Fibroblast of skin of left quadriceps (primary cell): ENCODE measurements at regions not wholly inside any gene's neighbourhood (a gene's known extent, or its start where the extent isn't known, plus 50 kb on each side); places are given as distances from the start of the nearest gene placed in this dataset.

ENCODE experiments used
- DNase-seq, 2 experiments: peaks; one replicate each; pipeline ENCODE4 v3.0.0-alpha.2; 2013; ENCODE audit warnings: low read depth in 2 of 2

DNA sequence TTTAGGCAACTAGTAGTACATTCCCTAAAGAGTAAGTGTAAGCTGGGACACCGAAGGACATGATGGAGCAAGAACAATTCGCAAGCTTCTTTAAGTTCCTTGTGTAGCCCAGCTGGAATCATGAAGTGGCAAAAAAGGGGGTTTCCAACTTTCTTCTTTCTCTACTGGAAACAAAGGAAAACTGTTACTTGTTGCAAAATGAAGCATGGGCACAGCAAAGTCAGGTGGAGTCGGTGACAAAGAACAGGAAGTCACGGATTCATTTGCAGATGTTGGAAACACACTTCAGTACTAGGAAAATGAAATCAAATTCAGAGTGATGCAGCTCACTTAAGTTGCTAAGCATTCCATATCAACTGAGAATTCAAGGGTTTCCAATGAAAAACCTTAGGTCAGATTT, 706.9 kb upstream of the STXBP6 start:
- DNase-seq, result no peak

GRCh38 chr14:25753130-25753529, 703.2 kb upstream of the STXBP6 start:
- DNase-seq, result no peak

DNA sequence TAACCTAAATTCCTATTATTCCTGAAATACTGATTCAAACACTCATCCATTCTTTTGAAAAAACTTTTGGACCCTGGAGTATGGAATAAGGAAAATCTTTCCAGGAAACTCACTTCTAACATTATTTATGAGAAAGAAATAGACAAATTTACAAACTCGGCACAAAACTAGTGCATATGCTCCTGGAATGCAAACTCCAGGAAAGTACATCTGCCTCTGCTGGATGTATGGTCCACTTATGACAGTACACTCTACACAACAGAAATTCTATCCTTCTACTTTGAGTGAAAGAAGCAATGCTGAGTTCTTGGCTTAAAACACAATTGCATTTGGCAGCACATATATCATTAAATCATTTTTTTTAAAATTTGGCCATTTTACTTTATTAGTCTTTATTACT, 700.5 kb upstream of the STXBP6 start:
- no peak for DNase-seq
